ENCODE measurements at regions not wholly inside any gene's neighbourhood (a gene's known extent, or its start where the extent isn't known, plus 50 kb on each side); places are given as distances from the start of the nearest gene placed in this dataset.

DNA sequence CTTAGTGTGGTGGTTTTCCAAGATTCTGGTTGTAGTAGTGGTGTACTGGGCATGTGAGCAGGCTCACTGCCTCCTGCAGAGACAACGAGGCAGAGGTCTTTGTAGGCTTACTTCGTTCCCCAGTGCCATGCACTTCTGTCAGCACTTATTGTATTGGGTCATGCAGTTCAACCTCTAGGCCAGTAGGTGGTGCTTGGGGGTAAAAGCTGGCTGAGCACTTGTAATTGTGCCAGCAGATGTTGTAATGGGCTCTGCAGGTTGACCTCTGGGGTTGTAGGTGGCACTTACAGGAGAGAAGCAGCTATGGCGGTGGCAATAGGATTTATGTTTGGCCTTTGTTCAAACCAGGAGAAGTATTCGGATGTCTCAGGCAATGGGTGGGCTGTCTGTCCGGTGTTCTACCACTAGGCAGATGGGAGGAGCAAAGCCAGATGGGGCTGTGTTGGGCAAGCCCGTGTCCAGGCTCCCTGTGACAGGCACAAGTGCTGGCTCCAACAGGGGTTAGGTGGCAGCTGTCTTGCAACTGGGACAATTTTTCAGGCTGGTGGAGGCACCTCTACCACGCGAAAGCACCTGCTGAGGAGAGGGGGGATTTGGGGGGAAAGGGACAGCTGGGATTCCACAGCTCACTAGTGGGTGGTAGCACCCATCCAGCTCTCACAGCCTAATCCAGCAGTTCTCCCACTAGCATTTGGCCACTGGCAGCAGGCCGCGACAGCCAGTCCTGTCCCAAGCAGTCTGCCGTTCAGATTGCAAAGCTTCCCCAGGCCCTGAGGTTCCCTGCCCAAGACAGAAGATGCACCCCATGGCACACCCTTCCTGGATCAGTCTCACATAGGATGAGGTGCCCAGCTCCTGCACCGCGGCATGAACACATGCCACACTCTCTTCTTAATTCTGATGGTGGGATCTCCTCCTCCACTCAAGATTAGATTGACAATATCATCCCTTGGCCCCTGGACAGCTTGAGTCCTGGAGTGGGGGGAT is 274.5 kb downstream of the CTH start:
- Histone ChIP-seq H3K4me3 (ENCODE audit: low read length in 3 of 3) (no peak overlapping the region), H3K4me1 (ENCODE audit: control insufficient read depth in 2 of 3, insufficient read depth in 2 of 3, low read depth in 1 of 3, low read length in 3 of 3) (peaks cover 0 to 3% (median 0%) of the 10 kb centered on the region in 3 donors), H3K27me3 (ENCODE audit: control insufficient read depth, insufficient read depth, low read length) (no peaks in the 10 kb centered on the region), H3K9me3 (ENCODE audit: control insufficient read depth in 2 of 3, insufficient read depth in 1 of 3, low read length in 3 of 3) (no peaks in the 10 kb centered on the region), H3K27ac (ENCODE audit: low read depth in 2 of 2, low read length in 2 of 2) (no peak overlapping the region), H3K36me3 (ENCODE audit: control insufficient read depth in 2 of 3, insufficient read depth in 3 of 3, low read length in 3 of 3) (no peaks in the 10 kb centered on the region), H3K9ac (ENCODE audit: low read length in 3 of 3) (peak overlapping the region in 1 of 3 donors; percentile 39)
- DNase-seq: peak; percentile 51 to 71 (median 67)
- FAIRE-seq: peak; percentile 85
- TF ChIP-seq, protein P1, sequence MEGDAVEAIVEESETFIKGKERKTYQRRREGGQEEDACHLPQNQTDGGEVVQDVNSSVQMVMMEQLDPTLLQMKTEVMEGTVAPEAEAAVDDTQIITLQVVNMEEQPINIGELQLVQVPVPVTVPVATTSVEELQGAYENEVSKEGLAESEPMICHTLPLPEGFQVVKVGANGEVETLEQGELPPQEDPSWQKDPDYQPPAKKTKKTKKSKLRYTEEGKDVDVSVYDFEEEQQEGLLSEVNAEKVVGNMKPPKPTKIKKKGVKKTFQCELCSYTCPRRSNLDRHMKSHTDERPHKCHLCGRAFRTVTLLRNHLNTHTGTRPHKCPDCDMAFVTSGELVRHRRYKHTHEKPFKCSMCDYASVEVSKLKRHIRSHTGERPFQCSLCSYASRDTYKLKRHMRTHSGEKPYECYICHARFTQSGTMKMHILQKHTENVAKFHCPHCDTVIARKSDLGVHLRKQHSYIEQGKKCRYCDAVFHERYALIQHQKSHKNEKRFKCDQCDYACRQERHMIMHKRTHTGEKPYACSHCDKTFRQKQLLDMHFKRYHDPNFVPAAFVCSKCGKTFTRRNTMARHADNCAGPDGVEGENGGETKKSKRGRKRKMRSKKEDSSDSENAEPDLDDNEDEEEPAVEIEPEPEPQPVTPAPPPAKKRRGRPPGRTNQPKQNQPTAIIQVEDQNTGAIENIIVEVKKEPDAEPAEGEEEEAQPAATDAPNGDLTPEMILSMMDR (IDR thresholded peaks at IDR 0.05; ENCODE audit: borderline replicate concordance, extremely low read depth, insufficient read depth): peak; percentile 89
- intact Hi-C loops (cut with DNase I): loop anchor here (10.0 kb wide), 1 partner anchor 359 kb away; the partner anchor contains the start of gene PTGER3

DNA sequence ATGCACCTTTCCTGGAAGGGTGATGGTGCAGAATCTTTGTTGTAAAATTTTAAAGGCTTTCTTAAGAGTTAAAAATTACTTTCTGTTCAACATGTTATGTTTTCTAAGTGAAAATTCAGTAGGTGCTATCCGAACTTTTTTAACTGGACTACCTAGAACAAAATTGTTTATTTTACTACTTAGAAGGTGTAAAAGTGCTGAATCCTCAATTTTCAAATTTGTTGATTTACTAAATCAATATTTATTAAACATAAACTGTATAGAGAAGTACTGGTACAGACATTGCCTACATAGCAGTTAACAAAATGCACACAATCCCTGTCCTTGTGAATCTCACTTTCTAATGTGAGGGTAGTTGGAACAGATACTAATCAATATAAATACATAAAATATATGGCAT is 277.5 kb downstream of the CTH start:
- Histone ChIP-seq H3K4me3 (ENCODE audit: low read length in 3 of 3) (no peak overlapping the region), H3K9me3 (ENCODE audit: control insufficient read depth in 2 of 3, insufficient read depth in 1 of 3, low read length in 3 of 3) (no peaks in the 10 kb centered on the region), H3K4me1 (ENCODE audit: control insufficient read depth in 2 of 3, insufficient read depth in 2 of 3, low read depth in 1 of 3, low read length in 3 of 3) (peaks cover 0 to 3% (median 0%) of the 10 kb centered on the region in 3 donors), H3K9ac (ENCODE audit: low read length in 3 of 3) (no peak overlapping the region), H3K36me3 (ENCODE audit: control insufficient read depth in 2 of 3, insufficient read depth in 3 of 3, low read length in 3 of 3) (no peaks in the 10 kb centered on the region), H3K27ac (ENCODE audit: low read depth in 2 of 2, low read length in 2 of 2) (no peak overlapping the region), H3K27me3 (ENCODE audit: control insufficient read depth, insufficient read depth, low read length) (no peaks in the 10 kb centered on the region)
- intact Hi-C loops (cut with DNase I): loop anchor here (10.0 kb wide), 1 partner anchor 356 kb away; the partner anchor contains the start of gene PTGER3
- no peak for FAIRE-seq
- TF ChIP-seq, protein P1 (IDR thresholded peaks at IDR 0.05; ENCODE audit: borderline replicate concordance, extremely low read depth, insufficient read depth): no peak
- DNase-seq: no peak

DNA sequence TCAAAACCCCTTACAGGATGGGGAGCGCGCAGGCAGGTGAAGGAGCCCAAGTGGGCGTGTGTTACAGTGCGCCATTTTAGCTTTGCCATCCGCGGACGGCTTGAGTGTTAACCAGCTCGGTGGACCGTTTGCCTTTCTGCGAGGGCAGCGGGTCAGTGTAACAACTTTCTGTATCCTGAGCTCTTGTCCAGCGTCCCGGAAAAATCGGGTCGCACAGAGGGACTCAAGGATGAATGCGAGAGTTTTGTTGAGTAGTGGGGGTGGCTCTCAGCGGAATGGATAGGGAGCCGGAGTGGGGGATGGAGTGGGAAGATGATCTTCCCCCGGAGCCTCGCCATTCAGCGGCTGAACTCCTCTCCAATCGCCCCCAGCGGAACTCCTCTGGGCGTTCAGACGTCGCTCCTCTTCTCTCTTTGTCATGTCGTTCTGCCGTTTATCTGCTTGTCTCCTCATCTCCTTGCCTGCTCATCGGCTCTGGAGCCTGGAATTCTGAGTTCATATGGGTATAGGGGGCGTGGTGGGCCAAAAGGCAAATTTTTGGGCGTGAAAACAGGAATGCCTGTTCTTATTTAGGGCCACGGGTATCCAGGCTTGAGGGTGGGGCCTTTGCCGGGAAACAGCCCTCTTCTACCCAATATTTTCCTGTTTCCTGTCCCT is 295.4 kb downstream of the CTH start:
- TF ChIP-seq, protein P1 (IDR thresholded peaks at IDR 0.05; ENCODE audit: borderline replicate concordance, extremely low read depth, insufficient read depth): no peak
- Histone ChIP-seq H3K9ac (ENCODE audit: low read length in 3 of 3) (peak overlapping the region; percentile 21 to 59 (median 38)), H3K36me3 (ENCODE audit: control insufficient read depth in 2 of 3, insufficient read depth in 3 of 3, low read length in 3 of 3) (no peaks in the 10 kb centered on the region), H3K4me3 (ENCODE audit: low read length in 3 of 3) (peak overlapping the region; percentile 57 to 81 (median 75)), H3K4me1 (ENCODE audit: control insufficient read depth in 2 of 3, insufficient read depth in 2 of 3, low read depth in 1 of 3, low read length in 3 of 3) (no peaks in the 10 kb centered on the region), H3K27me3 (ENCODE audit: control insufficient read depth, insufficient read depth, low read length) (no peaks in the 10 kb centered on the region), H3K27ac (ENCODE audit: low read depth in 2 of 2, low read length in 2 of 2) (peak overlapping the region; percentile 59 to 82), H3K9me3 (ENCODE audit: control insufficient read depth in 2 of 3, insufficient read depth in 1 of 3, low read length in 3 of 3) (no peaks in the 10 kb centered on the region)
- DNase-seq (peak in 4 of 5 donors; percentile 37 to 59 (median 46)), FAIRE-seq (no peak)
- intact Hi-C loops (cut with DNase I): no loop called here

Measured in kidney (tissue), 13 donors.